RWPE1 (cell line): ENCODE measurements at regions not wholly inside any gene's neighbourhood (a gene's known extent, or its start where the extent isn't known, plus 50 kb on each side); places are given as distances from the start of the nearest gene placed in this dataset.

Source experiments
- CTCF ChIA-PET: fragments of 350-600 bp; sonication (Branson Sonifier 250); formaldehyde crosslinking; extraction: SDS; loops from one replicate; lab custom pipeline; 2021; lab: Yijun Ruan, JAX
- POLR2A ChIA-PET: fragments of 400-600 bp; formaldehyde crosslinking; extraction: SDS; loops from one replicate; lab custom pipeline; 2020; ENCODE audit warnings: antibody characterized with exemption; ENCODE audit not compliant: low non-redundant PET; lab: Yijun Ruan, JAX
- DNase-seq: peaks from one replicate; pipeline ENCODE4 v3.0.0; 2012; ENCODE audit warnings: low spot score
- H3K27ac ChIP-seq: fragments of 450-650 bp; 2 replicates; pipeline ENCODE4 v1.5.1; 2017
- CTCF ChIP-seq: fragments of 450-650 bp; conservative IDR thresholded peaks from 2 replicates; pipeline ENCODE4 v1.5.1; 2017; ENCODE audit warnings: low read depth, mild to moderate bottlenecking

GRCh38 chr4:183763990-183764754 lies 105.1 kb downstream of the TRAPPC11 start:
- ChIA-PET POLR2A (no interaction called here), CTCF (no interaction called here)

GRCh38 chr4:183765251-183765911 lies 106.3 kb downstream of the TRAPPC11 start:
- CTCF ChIA-PET = no interaction called here

More at GRCh38 chr4:183763990-183764754, 105.1 kb downstream of the TRAPPC11 start:
- TF ChIP-seq CTCF = no peak
- DNase-seq = no peak
- H3K27ac ChIP-seq = no peak overlapping the region

GRCh38 chr4:183766140-183766539 lies 107.0 kb downstream of the TRAPPC11 start:
- no peak for TF ChIP-seq CTCF
- ChIA-PET POLR2A (no interaction called here), CTCF (interaction anchor here (0.7 kb wide), 1 partner anchor 550 kb away, joined by 4 read pairs; no protein-coding TSS in a partner anchor)
- H3K27ac ChIP-seq = no peak overlapping the region
- no peak for DNase-seq

More at GRCh38 chr4:183765251-183765911, 106.3 kb downstream of the TRAPPC11 start:
- no peak overlapping the region for H3K27ac ChIP-seq
- DNase-seq = no peak
- POLR2A ChIA-PET = no interaction called here
- TF ChIP-seq CTCF = no peak

GRCh38 chr4:183770906-183771305 lies 111.8 kb downstream of the TRAPPC11 start:
- no peak overlapping the region for H3K27ac ChIP-seq
- TF ChIP-seq CTCF = no peak
- POLR2A ChIA-PET = no interaction called here
- CTCF ChIA-PET = no interaction called here
- no peak for DNase-seq

GRCh38 chr4:183772361-183772760 lies 113.3 kb downstream of the TRAPPC11 start:
- TF ChIP-seq CTCF = no peak
- POLR2A ChIA-PET = no interaction called here
- CTCF ChIA-PET = interaction anchor here (0.7 kb wide), 1 partner anchor 57 kb away, joined by 5 read pairs; no protein-coding TSS in a partner anchor
- no peak overlapping the region for H3K27ac ChIP-seq
- DNase-seq = no peak

GRCh38 chr4:183773790-183774189 lies 114.7 kb downstream of the TRAPPC11 start:
- TF ChIP-seq CTCF = no peak
- ChIA-PET CTCF (no interaction called here), POLR2A (no interaction called here)
- DNase-seq = no peak
- H3K27ac ChIP-seq = no peak overlapping the region
